K562 (cell line): ENCODE measurements at regions not wholly inside any gene's neighbourhood (a gene's known extent, or its start where the extent isn't known, plus 50 kb on each side); places are given as distances from the start of the nearest gene placed in this dataset.

Experiments
- ATAC-seq: fragments of 200-7000 bp; cut with Tn5 transposase; 3 replicates; pipeline ENCODE4 v1.9.1; 2020; ENCODE audit warnings: moderate library complexity
- BruUV-seq: library from RNA; stranded (reverse); fragments of 400-500 nt; replicated peaks from 2 replicates; lab custom pipeline; 2021; lab: Mats Ljungman, UMichigan
- CTCF ChIA-PET: fragments of 300-600 bp; formaldehyde crosslinking; extraction: SDS; loops from one replicate; lab custom pipeline; 2021; ENCODE audit warnings: low intra/inter-chr PET ratio; lab: Yijun Ruan, JAX
- POLR2A ChIA-PET: fragments of 300-600, 350-650 bp; sonication (Branson Sonifier 250); formaldehyde crosslinking; extraction: SDS; loops from one replicate; lab custom pipeline; 2021; ENCODE audit warnings: antibody characterized with exemption, inconsistent platforms; lab: Yijun Ruan, JAX
- DNase-seq, 4 experiments: peaks; one replicate each; pipeline versions ENCODE4 v3.0.0 to v3.0.0-alpha.2; 2011 to 2018; ENCODE audit warnings: low spot score in 3 of 4, mixed read lengths in 3 of 4; ENCODE audit errors: extremely low read depth in 1 of 4
- FAIRE-seq: peaks from 2 replicates; lab custom pipeline; 2011; peaks lifted over from hg19 to GRCh38; lab: Jason Lieb, UNC
- H2AFZ ChIP-seq: 2 replicates; pipeline ENCODE4 v1.6.0; 2011; ENCODE audit warnings: low read depth, low read length, control low read depth, inconsistent platforms
- H3K27ac ChIP-seq: fragments of 200-600 bp; 3 replicates; pipeline ENCODE4 v1.8.0; 2011; ENCODE audit warnings: low read depth, mild to moderate bottlenecking, control low read depth, inconsistent platforms, low read length, moderate library complexity, mixed read lengths; ENCODE audit errors: extremely low read depth
- H3K27me3 ChIP-seq, 2 experiments: fragments of 300-600 bp in 1 of 2; 2 replicates in 1 of 2; 3 replicates in 1 of 2; pipeline versions ENCODE4 v1.6.0 to v1.8.0; 2011; ENCODE audit warnings: inconsistent platforms in 2 of 2, low read length in 2 of 2, mild to moderate bottlenecking in 1 of 2, mixed read lengths in 1 of 2, moderate library complexity in 1 of 2; ENCODE audit not compliant: control insufficient read depth in 2 of 2, insufficient read depth in 2 of 2
- H3K36me3 ChIP-seq: fragments of 300-600 bp; 3 replicates; pipeline ENCODE4 v1.8.0; 2011; ENCODE audit warnings: mild to moderate bottlenecking, low read length, inconsistent platforms; ENCODE audit not compliant: control insufficient read depth, insufficient read depth
- H3K4me1 ChIP-seq, 2 experiments: fragments of 200-600 bp in 1 of 2; replicated peaks in 1 of 2; 2 replicates in 1 of 2; 3 replicates in 1 of 2; pipeline versions ENCODE4 v1.5.1 to v1.8.0; 2011; ENCODE audit warnings: inconsistent platforms in 2 of 2, low read length in 2 of 2, mild to moderate bottlenecking in 1 of 2, mixed read lengths in 1 of 2, moderate library complexity in 1 of 2; ENCODE audit not compliant: control insufficient read depth in 2 of 2, insufficient read depth in 2 of 2
- H3K4me2 ChIP-seq: 2 replicates; pipeline ENCODE4 v1.6.1; 2011; ENCODE audit warnings: low read length, control low read depth, inconsistent platforms, mixed read lengths; ENCODE audit not compliant: insufficient read depth
- H3K4me3 ChIP-seq: fragments of 200-600 bp; sonication (generic), shearing (Covaris generic); 2 replicates; pipeline ENCODE4 v1.5.1; 2016; ENCODE audit warnings: control low read depth, inconsistent platforms
- H3K79me2 ChIP-seq: fragments of 200-600 bp; 3 replicates; pipeline ENCODE4 v1.8.0; 2011; ENCODE audit warnings: low read length, inconsistent platforms; ENCODE audit not compliant: control insufficient read depth, insufficient read depth
- H3K9ac ChIP-seq, 2 experiments: 2 replicates each; pipeline versions ENCODE4 v1.6.0 to v1.6.1; 2011; ENCODE audit warnings: low read depth in 2 of 2, low read length in 2 of 2, control low read depth in 1 of 2, inconsistent platforms in 1 of 2, mild to moderate bottlenecking in 1 of 2, mixed read lengths in 1 of 2; ENCODE audit not compliant: insufficient read depth in 1 of 2
- H3K9me1 ChIP-seq: one replicate; pipeline ENCODE4 v1.6.0; 2011; ENCODE audit warnings: inconsistent platforms, mild to moderate bottlenecking, low read length, moderate library complexity; ENCODE audit not compliant: control insufficient read depth, insufficient read depth
- H3K9me3 ChIP-seq: replicated peaks from 2 replicates; pipeline ENCODE4 v1.5.1; 2011; ENCODE audit warnings: low read depth, low read length, inconsistent platforms; ENCODE audit not compliant: control insufficient read depth, insufficient read depth
- H4K20me1 ChIP-seq: replicated peaks from 2 replicates; pipeline ENCODE4 v1.6.1; 2011; ENCODE audit warnings: low read length, inconsistent platforms, mixed read lengths; ENCODE audit not compliant: control insufficient read depth, insufficient read depth
- ATF1 ChIP-seq, 2 experiments: fragments of 450-650 bp in 1 of 2; IDR thresholded peaks; 2 replicates each; pipeline ENCODE4 v1.6.1; 2016; ENCODE audit warnings: missing compliant biosample characterization in 1 of 2, missing genetic modification characterization in 1 of 2
- CXXC5 ChIP-seq: fragments of 250-450 bp; sonication (Bioruptor Pico); IDR thresholded peaks from 2 replicates; pipeline ENCODE4 v1.8.0; 2022; ENCODE audit warnings: inconsistent platforms, mild to moderate bottlenecking, moderate library complexity
- FOXP1 ChIP-seq: sonication (generic); formaldehyde crosslinking; IDR thresholded peaks from 2 replicates; pipeline ENCODE4 v1.8.0; 2022; ENCODE audit warnings: mild to moderate bottlenecking, missing genetic modification reagents
- HMG20A ChIP-seq: fragments of 450-650 bp; formaldehyde crosslinking; conservative IDR thresholded peaks from 2 replicates; pipeline ENCODE4 v1.4.0; 2020; ENCODE audit warnings: mild to moderate bottlenecking, mixed read lengths
- MCM3 ChIP-seq: fragments of 450-650 bp; IDR thresholded peaks from 2 replicates; pipeline ENCODE4 v1.6.1; 2016
- NCOA6 ChIP-seq: fragments of 450-650 bp; IDR thresholded peaks from 2 replicates; pipeline ENCODE4 v1.6.1; 2017; ENCODE audit warnings: mild to moderate bottlenecking
- SAFB2 ChIP-seq: fragments of 200-400 bp; formaldehyde crosslinking; IDR thresholded peaks from 2 replicates; pipeline ENCODE4 v1.6.1; 2018; ENCODE audit warnings: borderline replicate concordance, low read length, low read depth, moderate library complexity; ENCODE audit not compliant: severe bottlenecking
- SIN3A ChIP-seq, 2 experiments: fragments of 150-350 bp in 1 of 2; IDR thresholded peaks; 2 replicates each; pipeline ENCODE4 v1.6.1; 2011 to 2016; ENCODE audit warnings: borderline replicate concordance in 2 of 2, low read depth in 2 of 2, low read length in 2 of 2, mild to moderate bottlenecking in 2 of 2, moderate library complexity in 2 of 2; ENCODE audit not compliant: control insufficient read depth in 1 of 2
- SIN3B ChIP-seq: fragments of 450-650 bp; IDR thresholded peaks from 2 replicates; pipeline ENCODE4 v1.6.1; 2017; ENCODE audit warnings: low read depth, mild to moderate bottlenecking, moderate library complexity
- ZNF668 ChIP-seq: fragments of 250-450 bp; sonication (Bioruptor Pico); IDR thresholded peaks from 2 replicates; pipeline ENCODE4 v1.8.0; 2022; ENCODE audit warnings: mild to moderate bottlenecking, inconsistent platforms
- ZNF707 ChIP-seq: fragments of 250-450 bp; sonication (Bioruptor Pico); conservative IDR thresholded peaks from 2 replicates; pipeline ENCODE4 v1.8.0; 2022; ENCODE audit warnings: inconsistent platforms, mild to moderate bottlenecking, moderate library complexity
- WGBS: fragments of 100-300 bp; shearing (Covaris generic); methylation state at CpG from one replicate; pipeline ENCODE4 v1.1.6; 2016; ENCODE audit warnings: low coverage, mixed read lengths; ENCODE audit not compliant: insufficient coverage; ENCODE audit errors: missing lambda C conversion rate; 5-methylcytosine and 5-hydroxymethylcytosine counted together
- in situ Hi-C: fragments of 300-500 bp; cut with MboI; formaldehyde crosslinking; loops from 4 replicates; pipeline ENCODE4 v1.15.0; 2018; ENCODE audit warnings: inconsistent platforms, mixed read lengths
- intact Hi-C: fragments of 100-400 bp; cut with micrococcal nuclease; formaldehyde crosslinking; loops from 2 replicates; pipeline ENCODE4 v1.14.2; 2022
- TF ChIP-seq, protein P1 (sequence below): fragments of 450-650 bp; formaldehyde crosslinking; IDR thresholded peaks from 2 replicates; pipeline ENCODE4 v1.4.0; 2020; ENCODE audit warnings: mild to moderate bottlenecking, moderate library complexity
- TF ChIP-seq, protein P2 (sequence below): sonication (generic); formaldehyde crosslinking; IDR thresholded peaks from 2 replicates; pipeline ENCODE4 v1.8.0; 2022; ENCODE audit warnings: mild to moderate bottlenecking, low read depth, missing genetic modification reagents

DNA sequence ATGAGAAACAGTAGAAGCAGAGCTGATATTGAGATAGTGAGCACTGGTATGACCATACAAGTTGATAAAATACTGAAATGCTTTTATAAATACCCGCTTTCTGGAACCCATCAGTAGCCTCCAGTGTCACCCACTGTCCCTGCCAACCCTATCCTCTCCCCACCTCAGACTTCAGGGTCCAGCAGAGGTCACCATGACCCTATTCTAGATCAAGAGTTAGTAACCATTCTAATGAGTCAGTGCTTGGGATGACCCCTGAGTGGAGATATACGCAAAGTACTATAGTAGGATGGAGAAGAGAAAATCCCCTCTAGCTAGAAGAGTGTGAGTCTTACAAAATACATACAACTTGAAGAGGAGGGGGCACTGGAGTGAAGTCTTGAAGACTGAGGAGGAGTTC, 297.9 kb upstream of the BRINP1 start:
- no peak overlapping the region for H3K9ac ChIP-seq
- H3K9me3 ChIP-seq, result no peaks in the 10 kb centered on the region
- intact Hi-C loops, result no loop called here
- no peak for FAIRE-seq
- no peak overlapping the region for H3K27ac ChIP-seq
- H3K4me3 ChIP-seq, result no peak overlapping the region
- WGBS, result 0% methylated on average over 2 of the region's 2 CpGs
- H3K9me1 ChIP-seq, result no peaks in the 10 kb centered on the region
- no peaks in the 10 kb centered on the region for H3K27me3 ChIP-seq
- H3K36me3 ChIP-seq, result no peaks in the 10 kb centered on the region
- no peaks in the 10 kb centered on the region for H4K20me1 ChIP-seq
- no TSS peak for BruUV-seq
- no peak for ATAC-seq
- no peaks in the 10 kb centered on the region for H3K4me1 ChIP-seq
- in situ Hi-C loops, result no loop called here
- ChIA-PET POLR2A (no interaction called here), CTCF (no interaction called here)
- no peak for DNase-seq
- no peak overlapping the region for H2AFZ ChIP-seq
- TF ChIP-seq CXXC5 (CRISPR knock-in tag), result no peak
- no peak for TF ChIP-seq SAFB2
- no peak for TF ChIP-seq HMG20A (CRISPR knock-in tag)
- TF ChIP-seq, protein P1, sequence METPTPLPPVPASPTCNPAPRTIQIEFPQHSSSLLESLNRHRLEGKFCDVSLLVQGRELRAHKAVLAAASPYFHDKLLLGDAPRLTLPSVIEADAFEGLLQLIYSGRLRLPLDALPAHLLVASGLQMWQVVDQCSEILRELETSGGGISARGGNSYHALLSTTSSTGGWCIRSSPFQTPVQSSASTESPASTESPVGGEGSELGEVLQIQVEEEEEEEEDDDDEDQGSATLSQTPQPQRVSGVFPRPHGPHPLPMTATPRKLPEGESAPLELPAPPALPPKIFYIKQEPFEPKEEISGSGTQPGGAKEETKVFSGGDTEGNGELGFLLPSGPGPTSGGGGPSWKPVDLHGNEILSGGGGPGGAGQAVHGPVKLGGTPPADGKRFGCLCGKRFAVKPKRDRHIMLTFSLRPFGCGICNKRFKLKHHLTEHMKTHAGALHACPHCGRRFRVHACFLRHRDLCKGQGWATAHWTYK (CRISPR knock-in tag), result no peak
- TF ChIP-seq SIN3A (IDR thresholded peaks at IDR 0.05; ENCODE audit: borderline replicate concordance in 2 of 2, control insufficient read depth in 1 of 2, low read depth in 2 of 2, low read length in 2 of 2), result no peak
- no peak for TF ChIP-seq ZNF668 (CRISPR knock-in tag)
- TF ChIP-seq FOXP1 (CRISPR knock-in tag), result no peak
- TF ChIP-seq ATF1 (CRISPR knock-in tag; IDR thresholded peaks at IDR 0.05), result no peak
- TF ChIP-seq ATF1 (tag; IDR thresholded peaks at IDR 0.05), result no peak
- TF ChIP-seq MCM3, result no peak
- TF ChIP-seq, protein P2, sequence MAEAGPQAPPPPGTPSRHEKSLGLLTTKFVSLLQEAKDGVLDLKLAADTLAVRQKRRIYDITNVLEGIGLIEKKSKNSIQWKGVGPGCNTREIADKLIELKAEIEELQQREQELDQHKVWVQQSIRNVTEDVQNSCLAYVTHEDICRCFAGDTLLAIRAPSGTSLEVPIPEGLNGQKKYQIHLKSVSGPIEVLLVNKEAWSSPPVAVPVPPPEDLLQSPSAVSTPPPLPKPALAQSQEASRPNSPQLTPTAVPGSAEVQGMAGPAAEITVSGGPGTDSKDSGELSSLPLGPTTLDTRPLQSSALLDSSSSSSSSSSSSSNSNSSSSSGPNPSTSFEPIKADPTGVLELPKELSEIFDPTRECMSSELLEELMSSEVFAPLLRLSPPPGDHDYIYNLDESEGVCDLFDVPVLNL (CRISPR knock-in tag), result no peak
- no peak for TF ChIP-seq SIN3B
- TF ChIP-seq NCOA6, result no peak
- TF ChIP-seq ZNF707 (CRISPR knock-in tag), result no peak
- no peak overlapping the region for H3K4me2 ChIP-seq
- H3K79me2 ChIP-seq, result no peaks in the 10 kb centered on the region
